HG02623 (cell line): ENCODE measurements at regions not wholly inside any gene's neighbourhood (a gene's known extent, or its start where the extent isn't known, plus 50 kb on each side); places are given as distances from the start of the nearest gene placed in this dataset.
"Not testable (repeated sequence)": the region's sequence is repeated elsewhere in the genome, so short reads cannot be mapped to it uniquely, and the experiment has no call there.

ENCODE experiments used
- ATAC-seq: cut with Tn5 transposase; IDR thresholded peaks from one replicate; pipeline ENCODE4 v1.9.1; 2021; ENCODE audit warnings: moderate library complexity; ENCODE audit not compliant: unreplicated experiment

DNA sequence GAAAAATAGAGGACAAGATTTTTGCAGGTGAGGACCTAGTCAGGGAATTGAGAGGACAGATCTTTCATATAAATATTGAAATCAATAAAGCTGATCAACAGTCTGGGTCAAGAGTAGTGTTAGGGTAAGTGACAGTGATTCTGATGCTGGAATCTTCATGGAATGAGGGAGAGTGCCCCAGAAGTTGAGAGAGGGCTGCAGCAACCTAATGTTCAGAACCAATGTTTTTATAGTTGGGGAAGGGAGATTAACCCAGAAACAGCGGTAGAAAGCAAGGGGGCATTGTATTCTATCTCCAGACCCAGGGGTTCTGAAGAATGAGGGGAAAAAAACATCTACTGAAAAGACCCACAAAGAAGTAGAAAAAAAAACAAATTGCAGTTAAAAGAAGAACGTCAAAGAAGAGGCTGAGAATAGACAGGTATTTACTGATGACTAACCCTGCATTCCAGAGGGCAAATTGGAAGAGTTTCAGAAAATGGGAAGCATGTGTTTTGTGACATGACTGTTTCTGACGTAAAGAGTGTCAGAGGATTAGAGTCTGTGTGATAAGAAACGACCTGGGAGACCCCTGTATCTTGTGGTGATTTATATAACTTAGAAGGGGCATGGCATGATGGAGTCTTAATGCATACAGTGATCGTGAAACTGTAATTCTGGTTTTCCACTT lies 819.6 kb upstream of the EPHA5 start:
- no peak for ATAC-seq

DNA sequence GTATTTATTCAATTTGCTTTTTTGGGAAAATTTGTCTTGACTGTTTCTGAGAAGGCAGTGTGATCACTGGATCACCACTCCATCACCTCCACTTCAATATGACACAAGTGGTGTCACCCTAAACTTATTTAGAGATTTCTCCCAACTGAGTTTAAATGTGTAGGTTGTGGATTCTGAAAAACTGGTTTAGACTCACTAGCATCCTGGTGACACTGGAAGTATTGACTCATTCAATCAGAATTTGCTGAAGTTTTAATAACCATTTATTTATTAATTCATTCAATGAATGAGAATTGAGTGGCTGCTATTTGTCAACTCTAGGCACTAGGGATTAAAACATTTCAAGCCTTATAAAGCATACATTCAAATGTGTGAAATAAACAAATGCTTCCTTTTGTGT lies 819.1 kb upstream of the EPHA5 start:
- no peak for ATAC-seq

GRCh38 chr4:66486068-66486467 lies 815.8 kb upstream of the EPHA5 start:
- no peak for ATAC-seq

DNA sequence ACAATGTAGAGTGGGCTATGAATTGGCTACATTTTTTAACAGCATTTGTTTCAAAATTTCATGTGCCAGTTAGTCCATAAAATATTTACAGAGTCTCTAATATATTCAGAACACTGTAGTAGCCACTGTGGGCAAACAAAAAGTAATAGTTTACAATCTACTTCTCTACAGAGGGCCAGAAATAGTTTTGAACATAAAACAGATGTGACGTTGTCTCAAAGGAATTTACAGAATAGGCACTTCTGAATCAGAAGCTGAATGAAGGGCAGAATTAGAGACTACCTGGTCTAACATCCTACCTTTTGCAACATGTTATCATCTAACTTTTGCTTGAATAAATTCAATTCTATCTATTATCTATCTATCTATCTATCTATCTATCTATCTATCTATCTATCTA lies 811.9 kb upstream of the EPHA5 start:
- no peak for ATAC-seq

DNA sequence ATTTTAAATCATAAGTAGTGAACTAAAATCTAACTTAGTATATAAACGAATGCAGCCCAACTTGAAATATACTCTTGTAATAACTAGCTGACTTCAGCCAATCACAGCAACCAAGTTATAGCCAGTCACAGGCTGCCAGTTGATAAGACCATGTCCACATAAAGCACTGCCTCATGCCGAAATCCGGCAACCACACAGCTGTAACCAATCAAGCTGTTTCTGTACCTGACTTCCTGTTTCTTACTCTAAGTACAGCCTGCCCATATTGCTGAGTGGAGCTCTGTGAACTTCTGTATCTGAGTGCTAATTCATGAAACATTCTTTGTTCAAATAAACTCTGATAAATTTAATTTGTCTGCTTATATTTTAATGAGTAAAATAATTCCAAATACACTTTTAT lies 805.3 kb upstream of the EPHA5 start:
- ATAC-seq: no peak

DNA sequence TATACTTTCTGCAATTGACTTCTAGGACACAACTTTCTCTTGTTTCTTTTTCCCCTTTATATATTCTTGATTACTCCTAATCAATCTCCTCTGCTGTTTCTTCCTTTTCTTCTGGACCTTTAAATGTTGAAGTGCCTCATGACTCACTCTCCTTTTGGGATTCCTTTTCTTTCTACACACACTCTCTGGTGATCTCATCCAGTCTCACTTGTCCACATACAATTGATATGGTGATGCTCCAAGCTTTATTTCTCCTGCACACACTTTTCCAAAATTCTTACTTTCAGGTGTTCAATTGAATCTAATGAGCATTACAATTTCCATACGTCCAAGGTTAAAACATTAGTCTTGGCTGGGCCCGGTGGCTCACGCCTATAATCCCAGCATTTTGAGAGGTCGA lies 794.8 kb upstream of the EPHA5 start:
- no peak for ATAC-seq

DNA sequence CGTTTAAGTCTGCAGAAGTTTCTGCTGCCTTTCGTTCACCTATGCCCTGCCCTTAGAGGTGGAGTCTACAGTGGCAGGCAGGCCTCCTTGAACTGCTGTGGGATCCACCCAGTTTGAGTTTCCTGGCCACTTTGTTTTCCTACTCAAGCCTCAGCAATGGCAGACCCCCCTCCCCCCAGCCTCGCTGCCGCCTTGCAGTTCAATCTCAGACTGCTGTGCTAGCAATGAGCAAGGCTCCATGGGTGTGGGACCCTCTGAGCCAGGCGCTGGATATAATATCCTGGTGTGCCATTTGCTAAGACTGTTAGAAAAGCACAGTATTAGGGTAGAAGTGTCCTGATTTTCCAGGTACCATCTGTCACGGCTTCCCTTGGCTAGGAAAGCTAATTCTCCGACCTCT lies 792.6 kb upstream of the EPHA5 start:
- ATAC-seq: not testable (repeated sequence)

DNA sequence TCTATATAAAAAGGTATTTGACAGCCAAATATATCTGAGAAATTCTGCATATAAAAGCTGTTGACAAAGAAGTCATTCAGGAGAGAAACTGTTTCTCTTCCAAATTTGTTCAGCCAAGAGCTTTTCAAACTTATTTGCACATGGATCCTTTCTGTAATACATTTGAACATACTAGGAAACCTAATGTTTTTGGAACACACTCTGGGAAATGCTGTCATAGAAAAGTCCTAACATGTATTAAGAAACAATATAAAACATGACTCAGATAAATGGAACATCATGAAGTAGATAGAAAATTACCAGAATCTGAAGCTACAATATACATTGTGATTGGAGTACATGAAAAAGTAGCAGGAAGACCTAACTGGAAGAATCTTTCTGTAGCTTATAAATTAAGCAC lies 781.5 kb upstream of the EPHA5 start:
- no peak for ATAC-seq

GRCh38 chr4:66443008-66443407 lies 772.7 kb upstream of the EPHA5 start:
- ATAC-seq: no peak

DNA sequence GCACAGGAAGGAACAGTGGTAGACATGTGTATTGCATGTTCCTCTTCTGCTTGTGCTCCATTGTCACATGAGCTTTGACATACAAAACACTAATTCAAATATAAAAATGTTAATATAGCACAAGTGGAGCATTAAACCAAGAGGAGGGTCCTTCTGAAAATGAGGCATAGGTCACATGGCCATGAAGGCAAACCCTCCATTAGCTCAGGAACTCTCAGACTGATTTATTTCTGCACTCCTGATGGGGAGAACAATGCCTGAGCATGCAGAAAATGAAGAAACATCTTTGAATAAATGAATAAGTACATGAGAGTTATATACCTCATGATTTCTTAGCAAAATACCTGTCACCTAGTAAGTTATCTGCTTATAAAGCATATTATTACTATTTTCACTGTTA lies 769.2 kb upstream of the EPHA5 start:
- ATAC-seq: no peak

DNA sequence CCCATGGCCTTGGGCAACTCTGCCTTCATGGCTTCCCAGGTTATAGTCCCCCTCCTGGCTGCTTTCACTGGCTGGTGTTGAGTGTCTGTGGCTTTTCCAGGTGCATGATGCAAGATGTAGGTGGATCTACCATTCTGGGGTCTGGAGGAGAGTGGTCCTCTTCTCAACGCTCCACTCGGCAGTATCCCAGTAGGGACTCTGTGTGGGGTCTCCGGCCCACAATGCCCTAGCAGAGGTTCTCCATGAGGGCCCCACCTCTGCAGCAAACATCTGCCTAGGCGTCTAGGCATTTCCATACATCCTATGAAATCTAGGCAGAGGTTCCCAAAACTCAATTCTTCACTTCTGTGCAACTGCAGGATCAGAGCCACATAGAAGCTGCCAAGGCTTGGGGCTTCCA lies 763.4 kb upstream of the EPHA5 start:
- no peak for ATAC-seq

DNA sequence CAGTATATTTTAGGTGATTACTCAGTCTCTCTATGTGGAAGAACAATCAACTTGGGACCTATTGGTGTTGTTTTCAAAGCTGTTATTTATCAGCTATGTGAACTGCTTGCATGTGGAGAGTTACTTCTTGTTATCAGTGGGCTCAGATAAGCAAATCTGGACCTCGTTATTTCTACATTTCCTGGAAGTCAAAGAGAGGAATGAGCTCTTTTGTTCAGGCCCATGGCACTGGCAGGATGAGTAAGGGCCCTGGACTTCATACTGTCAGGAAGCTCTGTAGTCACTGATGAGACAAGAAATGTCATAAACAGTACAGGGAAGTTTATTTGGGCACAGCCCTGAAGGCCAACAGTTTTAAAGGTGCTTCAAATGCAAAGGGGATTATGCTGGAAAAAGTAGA lies 760.6 kb upstream of the EPHA5 start:
- ATAC-seq: no peak

DNA sequence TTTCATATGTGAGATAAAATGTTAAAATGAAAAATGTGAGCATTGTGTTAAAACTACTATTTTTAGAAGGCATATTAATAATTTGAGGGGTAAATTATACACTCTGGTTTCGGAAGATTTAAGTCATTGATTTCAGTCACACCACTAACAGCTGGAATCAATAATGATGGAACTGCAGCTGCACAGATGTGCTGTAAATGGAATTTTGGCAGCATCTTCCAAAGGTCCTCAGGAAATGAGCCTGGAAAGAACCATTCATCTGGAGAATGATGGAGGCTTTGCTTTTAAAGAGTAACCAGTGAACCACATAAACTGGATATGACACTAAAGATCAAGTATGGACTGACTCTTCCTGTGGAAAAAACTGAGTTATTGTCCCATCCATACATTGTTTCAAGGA lies 759.0 kb upstream of the EPHA5 start:
- no peak for ATAC-seq

- no peak for ATAC-seq
These were observed 746.1 kb upstream of the EPHA5 start for GRCh38 chr4:66416425-66416824.

DNA sequence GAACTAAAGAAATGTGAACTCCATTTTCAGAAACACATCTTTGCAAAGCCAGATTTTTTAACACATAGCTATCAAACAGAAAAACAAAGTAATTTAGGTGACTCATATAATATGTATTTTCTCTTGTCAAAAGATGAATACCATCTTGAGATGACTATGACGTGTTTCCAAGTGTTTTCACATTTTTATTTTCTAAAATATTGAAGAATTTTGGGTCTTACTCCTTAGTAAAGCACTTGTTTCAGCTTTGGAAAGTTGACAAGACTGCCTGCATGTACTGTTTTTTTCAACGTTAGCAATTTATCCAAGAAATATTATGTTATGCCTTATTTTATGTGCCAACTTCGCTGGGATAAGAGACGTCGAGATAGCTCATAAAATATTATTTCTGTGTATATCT lies 733.9 kb upstream of the EPHA5 start:
- no peak for ATAC-seq

DNA sequence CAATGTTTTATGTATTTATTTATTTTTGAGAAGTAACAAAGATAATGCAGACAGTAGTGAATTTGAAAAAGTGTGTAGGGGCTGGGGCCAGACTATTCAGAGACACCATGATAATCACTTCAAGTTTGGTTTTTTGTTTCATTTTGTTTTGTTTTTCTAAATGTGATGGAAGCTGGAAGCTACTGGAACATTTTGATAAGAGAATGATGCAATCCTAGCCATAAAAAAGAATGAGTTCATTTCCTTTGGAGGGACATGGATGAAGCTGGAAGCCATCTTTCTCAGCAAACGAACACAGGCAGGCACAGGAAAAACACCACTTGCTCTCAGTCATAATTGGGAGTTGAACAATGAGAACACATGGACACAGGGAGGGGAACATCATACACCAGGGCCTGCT lies 706.6 kb upstream of the EPHA5 start:
- ATAC-seq: no peak

DNA sequence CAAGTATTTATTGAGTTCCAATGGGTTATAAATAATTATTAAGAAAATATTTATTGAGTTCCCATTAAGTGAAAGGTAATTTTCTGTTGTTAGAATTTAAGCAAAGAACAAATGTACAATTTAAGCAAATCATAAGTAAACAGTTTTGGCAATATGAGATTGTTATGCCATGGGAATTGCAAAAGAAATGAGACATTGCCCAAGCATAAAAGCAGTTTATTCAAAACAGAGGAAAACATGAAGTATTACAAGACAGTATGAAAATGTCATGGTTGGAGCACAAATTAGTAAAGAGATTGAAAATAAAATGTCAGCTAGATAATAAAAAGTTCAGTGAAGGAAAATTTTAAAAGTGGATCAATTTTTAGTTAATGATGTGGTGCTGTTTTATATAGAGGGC lies 706.1 kb upstream of the EPHA5 start:
- no peak for ATAC-seq

- no peak for ATAC-seq
These were observed 703.0 kb upstream of the EPHA5 start for GRCh38 chr4:66373268-66373667.

- no peak for ATAC-seq
These were observed 702.4 kb upstream of the EPHA5 start for GRCh38 chr4:66372706-66373105.

DNA sequence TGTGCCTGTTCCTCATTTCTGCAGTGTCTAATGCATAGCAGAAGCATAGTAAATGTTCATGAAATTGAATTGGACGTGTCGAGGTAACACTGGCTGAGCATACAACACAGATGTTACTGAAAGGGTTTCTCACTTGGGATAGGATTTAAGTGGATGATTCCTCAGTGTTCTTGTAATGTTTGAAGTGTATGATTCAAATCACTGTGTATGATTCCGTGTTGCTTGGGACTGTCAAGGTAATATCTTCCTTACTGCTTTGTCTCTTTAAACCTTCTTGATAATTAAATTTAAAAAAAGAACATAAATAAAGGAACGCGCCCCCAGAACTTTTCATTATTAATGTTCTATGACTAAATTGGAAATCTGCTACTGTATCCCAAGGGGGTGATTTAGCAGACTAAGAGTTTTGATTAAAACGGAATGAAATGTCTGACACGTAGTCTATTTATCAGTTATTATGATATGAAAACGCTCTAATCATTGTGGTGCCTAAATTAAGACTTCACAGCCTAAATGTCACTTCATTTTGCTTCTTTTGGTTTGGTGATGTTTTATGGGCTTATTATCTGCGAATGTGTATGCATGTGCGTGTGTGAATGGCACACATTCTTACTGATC lies 696.9 kb upstream of the EPHA5 start:
- no peak for ATAC-seq

DNA sequence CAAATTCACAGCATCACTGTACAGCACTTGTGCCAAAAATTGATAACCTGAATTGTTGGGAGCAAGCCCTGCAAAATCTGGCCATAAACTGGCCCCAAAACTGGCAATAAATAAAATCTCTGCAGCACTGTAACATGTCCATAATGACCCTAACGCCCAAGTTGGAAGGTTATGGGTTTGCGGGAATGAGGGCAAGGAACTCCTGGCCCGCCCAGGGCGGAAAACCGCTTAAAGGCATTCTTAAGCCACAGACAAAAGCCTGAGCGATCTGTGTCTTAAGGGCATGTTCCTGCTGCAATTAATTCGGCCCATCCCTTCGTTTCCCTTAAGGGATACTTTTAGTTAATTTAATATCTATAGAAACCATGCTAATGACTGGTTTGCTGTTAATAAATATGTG lies 690.1 kb upstream of the EPHA5 start:
- not testable (repeated sequence) for ATAC-seq

GRCh38 chr4:66357316-66357715 lies 687.0 kb upstream of the EPHA5 start:
- no peak for ATAC-seq

- no peak for ATAC-seq
These were observed 685.0 kb upstream of the EPHA5 start for GRCh38 chr4:66355328-66355727.
